Sigmoid colon (tissue), 6 donors: ENCODE measurements at regions not wholly inside any gene's neighbourhood (a gene's known extent, or its start where the extent isn't known, plus 50 kb on each side); places are given as distances from the start of the nearest gene placed in this dataset.

ENCODE experiments used
- DNase-seq: peaks from one replicate; pipeline ENCODE4 v3.0.0-alpha.2; 2019
- H3K27ac ChIP-seq, 4 donors: fragments of 200-600 bp; sonication (generic); one replicate each; pipeline ENCODE4 v1.5.1; 2016 to 2019; ENCODE audit warnings: mild to moderate bottlenecking in 1 of 4
- H3K27me3 ChIP-seq, 3 donors: fragments of 200-600 bp; sonication (generic); one replicate each; pipeline ENCODE4 v1.5.1; 2019; ENCODE audit warnings: mild to moderate bottlenecking in 1 of 3
- H3K36me3 ChIP-seq, 4 donors: fragments of 200-600 bp; sonication (generic); one replicate each; pipeline ENCODE4 v1.5.1; 2016 to 2019
- H3K4me1 ChIP-seq, 4 donors: fragments of 200-600 bp; sonication (generic); one replicate each; pipeline ENCODE4 v1.5.1; 2017 to 2019
- H3K4me3 ChIP-seq, 4 donors: fragments of 200-600 bp; sonication (generic); one replicate each; pipeline ENCODE4 v1.5.1; 2017 to 2019; ENCODE audit warnings: mild to moderate bottlenecking in 2 of 4, moderate library complexity in 1 of 4
- H3K9me3 ChIP-seq, 4 donors: fragments of 200-600 bp in 3 of 4; sonication (generic) in 3 of 4; one replicate each; pipeline versions ENCODE4 v1.5.1 to v1.6.1; 2013 to 2019
- EP300 ChIP-seq, 4 donors: sonication (generic); formaldehyde crosslinking; IDR thresholded peaks; one replicate each; pipeline ENCODE4 v1.6.1; 2017; ENCODE audit warnings: antibody characterized with exemption in 4 of 4
- POLR2A ChIP-seq, 2 donors: fragments of 450-650 bp; IDR thresholded peaks; one replicate each; pipeline ENCODE4 v1.6.1; 2016; ENCODE audit warnings: antibody characterized with exemption in 2 of 2, mild to moderate bottlenecking in 2 of 2, moderate library complexity in 2 of 2
- POLR2AphosphoS5 ChIP-seq, 4 donors: sonication (generic); formaldehyde crosslinking; IDR thresholded peaks; one replicate each; pipeline ENCODE4 v1.6.1; 2017; ENCODE audit warnings: antibody characterized with exemption in 4 of 4
- WGBS, 2 donors: extraction: QIAGEN DNeasy Blood & Tissue Kit; methylation state at CpG; one replicate each; pipeline ENCODE4 v1.1.7; 2013; 5-methylcytosine and 5-hydroxymethylcytosine counted together
- intact Hi-C: fragments of 100-400 bp; cut with DNase I; formaldehyde crosslinking; loops from one replicate; pipeline ENCODE4 v1.15.1; 2023
- TF ChIP-seq, protein P1 (sequence below), 4 experiments: fragments of 450-650 bp in 3 of 4; fragments of 200-600 bp in 1 of 4; IDR thresholded peaks; one replicate each; pipeline ENCODE4 v1.5.1; 2016 to 2019; ENCODE audit warnings: antibody characterized with exemption in 4 of 4, mild to moderate bottlenecking in 3 of 4, moderate library complexity in 2 of 4
- donor health status: healthy with polysubstance abuse.
- donor health status: healthy.

DNA sequence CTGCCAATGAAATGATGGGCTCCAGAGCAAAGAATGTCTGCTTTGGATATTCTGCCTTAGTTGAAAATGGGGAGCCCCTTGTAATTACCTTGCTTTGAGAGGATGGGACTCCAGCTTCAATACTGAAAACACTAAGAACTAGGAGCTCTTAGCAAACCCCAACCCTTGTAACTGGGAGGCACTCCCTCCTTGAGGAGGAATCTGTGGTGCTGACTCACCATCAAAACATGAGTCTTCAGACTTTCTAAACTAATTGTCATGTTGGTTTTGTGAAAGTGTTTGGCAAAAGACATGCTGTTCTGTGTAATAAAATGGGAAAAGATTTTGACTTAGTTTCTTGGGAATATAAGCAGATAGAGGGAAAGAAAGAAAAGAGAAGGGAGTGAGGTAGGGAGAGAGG, 91.9 kb upstream of the PTPRD start:
- Histone ChIP-seq H3K27me3 (no peaks in the 10 kb centered on the region), H3K4me3 (no peak overlapping the region), H3K9me3 (no peaks in the 10 kb centered on the region), H3K27ac (no peak overlapping the region), H3K36me3 (no peaks in the 10 kb centered on the region), H3K4me1 (no peaks in the 10 kb centered on the region)
- intact Hi-C loops, result no loop called here
- TF ChIP-seq POLR2A (IDR thresholded peaks at IDR 0.05) (no peak), POLR2AphosphoS5 (IDR thresholded peaks at IDR 0.05) (no peak), EP300 (IDR thresholded peaks at IDR 0.05) (no peak)
- TF ChIP-seq, protein P1, sequence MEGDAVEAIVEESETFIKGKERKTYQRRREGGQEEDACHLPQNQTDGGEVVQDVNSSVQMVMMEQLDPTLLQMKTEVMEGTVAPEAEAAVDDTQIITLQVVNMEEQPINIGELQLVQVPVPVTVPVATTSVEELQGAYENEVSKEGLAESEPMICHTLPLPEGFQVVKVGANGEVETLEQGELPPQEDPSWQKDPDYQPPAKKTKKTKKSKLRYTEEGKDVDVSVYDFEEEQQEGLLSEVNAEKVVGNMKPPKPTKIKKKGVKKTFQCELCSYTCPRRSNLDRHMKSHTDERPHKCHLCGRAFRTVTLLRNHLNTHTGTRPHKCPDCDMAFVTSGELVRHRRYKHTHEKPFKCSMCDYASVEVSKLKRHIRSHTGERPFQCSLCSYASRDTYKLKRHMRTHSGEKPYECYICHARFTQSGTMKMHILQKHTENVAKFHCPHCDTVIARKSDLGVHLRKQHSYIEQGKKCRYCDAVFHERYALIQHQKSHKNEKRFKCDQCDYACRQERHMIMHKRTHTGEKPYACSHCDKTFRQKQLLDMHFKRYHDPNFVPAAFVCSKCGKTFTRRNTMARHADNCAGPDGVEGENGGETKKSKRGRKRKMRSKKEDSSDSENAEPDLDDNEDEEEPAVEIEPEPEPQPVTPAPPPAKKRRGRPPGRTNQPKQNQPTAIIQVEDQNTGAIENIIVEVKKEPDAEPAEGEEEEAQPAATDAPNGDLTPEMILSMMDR (IDR thresholded peaks at IDR 0.05), result no peak
- no peak for DNase-seq

DNA sequence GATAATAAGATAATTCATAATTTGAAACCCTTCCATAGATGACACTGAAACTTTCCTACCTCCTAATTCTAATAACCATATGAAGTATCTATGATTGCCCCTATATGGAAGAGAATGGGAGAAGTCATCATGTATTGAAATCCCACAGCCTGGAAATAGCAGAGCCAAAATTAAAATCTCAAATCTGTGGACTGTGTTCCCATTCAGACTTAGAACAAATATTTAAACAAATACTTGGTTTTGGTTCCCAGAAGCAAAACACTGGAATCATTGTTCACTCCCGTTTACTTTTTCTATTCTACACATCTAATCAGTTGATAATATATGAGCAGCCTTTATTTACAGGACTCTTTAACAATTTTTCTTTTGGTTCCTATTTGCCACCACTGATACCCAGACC, 92.6 kb upstream of the PTPRD start:
- 14 to 60% methylated on average over 1 of the region's 1 CpG for WGBS, 2 donors
- DNase-seq, result no peak

DNA sequence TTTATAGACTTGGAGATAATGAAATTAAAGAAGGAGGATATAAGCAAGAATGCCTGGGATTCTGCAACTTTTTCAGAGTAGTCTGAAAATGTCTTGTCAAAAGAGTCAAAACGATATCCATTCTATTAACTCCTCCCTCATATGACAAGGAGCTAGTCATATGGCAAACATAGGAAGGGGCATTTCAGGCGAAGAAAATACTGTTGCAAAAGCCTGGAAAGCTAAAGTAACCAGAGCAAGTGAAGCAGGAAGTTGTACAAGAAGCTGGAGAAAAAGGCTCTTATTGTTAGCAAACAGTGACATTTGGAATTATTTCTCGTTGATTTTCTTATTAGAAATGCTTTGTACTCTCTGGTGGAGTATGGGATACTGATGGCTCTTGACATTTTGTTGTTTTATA, 94.0 kb upstream of the PTPRD start:
- no peak overlapping the region for H3K27ac ChIP-seq
- intact Hi-C loops, result no loop called here
- TF ChIP-seq POLR2A (IDR thresholded peaks at IDR 0.05) (no peak), POLR2AphosphoS5 (IDR thresholded peaks at IDR 0.05) (no peak)
- no peak for DNase-seq
- H3K4me1 ChIP-seq, result no peaks in the 10 kb centered on the region
- no peaks in the 10 kb centered on the region for H3K9me3 ChIP-seq
- H3K4me3 ChIP-seq, result no peak overlapping the region
- 62 to 65% methylated on average over 3 of the region's 3 CpGs for WGBS, 2 donors
- H3K27me3 ChIP-seq, result no peaks in the 10 kb centered on the region
- H3K36me3 ChIP-seq, result no peaks in the 10 kb centered on the region

More for the DNA sequence above, 92.6 kb upstream of the PTPRD start:
- Histone ChIP-seq H3K4me1 (no peaks in the 10 kb centered on the region), H3K27ac (no peak overlapping the region), H3K9me3 (no peaks in the 10 kb centered on the region), H3K4me3 (no peak overlapping the region), H3K36me3 (no peaks in the 10 kb centered on the region), H3K27me3 (no peaks in the 10 kb centered on the region)
- no peak for TF ChIP-seq EP300 (IDR thresholded peaks at IDR 0.05)
- no peak for TF ChIP-seq POLR2AphosphoS5 (IDR thresholded peaks at IDR 0.05)
- TF ChIP-seq, protein P1 (IDR thresholded peaks at IDR 0.05), result no peak
- TF ChIP-seq POLR2A (IDR thresholded peaks at IDR 0.05), result no peak
- intact Hi-C loops, result no loop called here

DNA sequence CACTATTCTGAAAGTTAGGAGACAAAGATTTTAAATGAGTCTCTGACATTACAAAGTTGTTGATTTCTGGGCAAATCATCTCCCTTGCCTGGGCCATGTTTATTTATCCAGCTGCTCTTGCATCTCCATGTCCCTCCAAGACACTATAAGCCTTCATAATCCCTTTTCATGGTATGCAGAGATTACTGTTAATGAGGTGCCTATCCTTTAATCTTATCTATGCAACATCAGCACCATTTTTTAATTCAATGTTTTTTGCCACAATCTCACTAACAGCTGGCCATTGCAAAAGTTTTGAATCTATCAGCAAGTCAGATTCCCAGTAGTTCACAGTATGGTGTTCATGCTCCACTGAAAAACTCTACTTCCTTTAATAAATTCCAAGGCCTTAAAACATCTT, 108.5 kb upstream of the PTPRD start:
- no peak overlapping the region for H3K4me3 ChIP-seq
- no peak for DNase-seq
- H3K9me3 ChIP-seq, result no peaks in the 10 kb centered on the region
- H3K36me3 ChIP-seq, result no peaks in the 10 kb centered on the region
- no peak for TF ChIP-seq POLR2AphosphoS5 (IDR thresholded peaks at IDR 0.05)
- TF ChIP-seq, protein P1 (IDR thresholded peaks at IDR 0.05), result no peak
- TF ChIP-seq POLR2A (IDR thresholded peaks at IDR 0.05), result no peak
- TF ChIP-seq EP300 (IDR thresholded peaks at IDR 0.05), result no peak
- intact Hi-C loops, result no loop called here
- no peaks in the 10 kb centered on the region for H3K27me3 ChIP-seq
- no peaks in the 10 kb centered on the region for H3K4me1 ChIP-seq
- H3K27ac ChIP-seq, result no peak overlapping the region

DNA sequence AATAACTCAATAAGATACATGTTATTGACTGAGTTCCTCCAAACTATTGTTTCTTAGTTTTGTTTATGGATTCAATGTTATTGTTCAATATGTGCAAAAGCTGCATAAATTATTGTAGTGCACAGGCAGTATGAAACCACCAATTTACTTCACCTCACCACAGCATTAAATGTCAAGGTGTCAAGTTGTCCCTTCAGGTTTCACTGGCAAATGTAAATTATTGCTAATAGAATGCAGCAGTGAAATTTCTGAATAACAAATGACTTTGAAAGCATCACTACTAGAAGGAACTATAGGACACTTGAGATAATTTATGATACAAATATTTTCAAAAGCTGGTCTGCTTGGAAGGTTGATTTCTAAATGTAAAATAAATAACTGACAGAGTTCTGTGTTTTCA, 116.4 kb upstream of the PTPRD start:
- H3K36me3 ChIP-seq, result no peaks in the 10 kb centered on the region
- intact Hi-C loops, result no loop called here
- no peak for DNase-seq
- H3K9me3 ChIP-seq, result no peaks in the 10 kb centered on the region
- TF ChIP-seq POLR2AphosphoS5 (IDR thresholded peaks at IDR 0.05), result no peak
- TF ChIP-seq POLR2A (IDR thresholded peaks at IDR 0.05), result no peak
- TF ChIP-seq, protein P1 (IDR thresholded peaks at IDR 0.05), result no peak
- TF ChIP-seq EP300 (IDR thresholded peaks at IDR 0.05), result no peak
- H3K27ac ChIP-seq, result no peak overlapping the region
- no peaks in the 10 kb centered on the region for H3K4me1 ChIP-seq
- no peaks in the 10 kb centered on the region for H3K27me3 ChIP-seq
- no peak overlapping the region for H3K4me3 ChIP-seq
